ENCODE measurements at regions not wholly inside any gene's neighbourhood (a gene's known extent, or its start where the extent isn't known, plus 50 kb on each side); places are given as distances from the start of the nearest gene placed in this dataset.

- Histone ChIP-seq H3K9me3 (ENCODE audit: control insufficient read depth, low read depth, low read length) (no peaks in the 10 kb centered on the region), H3K4ac (ENCODE audit: low read depth, low read length) (no peak overlapping the region), H3K14ac (ENCODE audit: insufficient read depth, low read length) (no peak overlapping the region), H2AK5ac (ENCODE audit: insufficient read length, low read length) (no peak overlapping the region), H3K18ac (ENCODE audit: insufficient read length, low read depth, low read length) (no peak overlapping the region), H2BK15ac (ENCODE audit: low read depth, low read length) (no peak overlapping the region), H3T11ph (ENCODE audit: low read length) (no peak overlapping the region), H3K4me1 (ENCODE audit: insufficient read depth, low read length) (no peaks in the 10 kb centered on the region), H3K56ac (ENCODE audit: insufficient read length, low read depth, low read length) (no peak overlapping the region), H2BK120ac (ENCODE audit: low read depth, low read length, poor library complexity, severe bottlenecking) (no peak overlapping the region), H4K91ac (ENCODE audit: insufficient read length, low read depth, low read length) (no peak overlapping the region), H2BK5ac (ENCODE audit: insufficient read length, low read length) (no peak overlapping the region), H3K79me2 (ENCODE audit: insufficient read depth, low read length) (no peaks in the 10 kb centered on the region), H3K27me3 (ENCODE audit: insufficient read depth, low read length) (no peaks in the 10 kb centered on the region), H3K27ac (ENCODE audit: insufficient read length, low read depth, low read length) (no peak overlapping the region), H3K9ac (ENCODE audit: extremely low read depth, insufficient read length, low read length) (no peak overlapping the region), H4K5ac (ENCODE audit: insufficient read length, low read depth, low read length) (no peak overlapping the region), H4K20me1 (ENCODE audit: control insufficient read depth, insufficient read depth, insufficient read length) (no peaks in the 10 kb centered on the region), H3K23me2 (ENCODE audit: insufficient read length, low read depth, low read length, poor library complexity, severe bottlenecking) (no peaks in the 10 kb centered on the region), H2BK20ac (ENCODE audit: low read depth, low read length, poor library complexity, severe bottlenecking) (no peak overlapping the region), H2AFZ (ENCODE audit: low read length) (no peak overlapping the region), H3K79me1 (ENCODE audit: insufficient read depth, low read depth, low read length, poor library complexity, severe bottlenecking) (no peaks in the 10 kb centered on the region), H4K8ac (replicated peaks; ENCODE audit: insufficient read length, low read depth, low read length) (no peak overlapping the region), H3K23ac (ENCODE audit: insufficient read length, low read depth, low read length) (no peak overlapping the region), H3K4me2 (ENCODE audit: insufficient read depth, insufficient read length, low read length) (no peak overlapping the region), H2BK12ac (ENCODE audit: insufficient read length, low read depth, low read length) (no peak overlapping the region)
- Mint-ChIP-seq H3K36me3 (ENCODE audit: insufficient read depth in 1 of 3, low read depth in 3 of 3) (no peaks in the 10 kb centered on the region), H3K4me1 (peaks cover 4 to 5% of the 10 kb centered on the region in 2 experiments), H3K4me3 (no peak overlapping the region), H3K9me3 (peaks cover 0 to 2% of the 10 kb centered on the region in 2 experiments; a peak in 1 of 5 replicates), H3K27me3 (ENCODE audit: low read depth) (no peaks in the 10 kb centered on the region), H3K27ac (no peak overlapping the region)
- no peak for DNase-seq
- WGBS (ENCODE audit: extremely low coverage, insufficient read length, low lambda C conversion rate), result no CpG with 5 or more reads among the region's 1 CpG
- TF ChIP-seq CTCF (conservative IDR thresholded peaks at IDR 0.05), result no peak
Measured at GRCh38 chr12:89774645-89775044, 66.0 kb upstream of the ATP2B1 start.

All from H9 (cell line).